Endothelial cell (in vitro differentiated cells): ENCODE measurements at regions not wholly inside any gene's neighbourhood (a gene's known extent, or its start where the extent isn't known, plus 50 kb on each side); places are given as distances from the start of the nearest gene placed in this dataset.

ENCODE experiments used
- DNase-seq: peaks from one replicate; pipeline ENCODE4 v3.0.0; 2021; ENCODE audit warnings: low spot score
- H3K27ac Mint-ChIP-seq: one replicate; pipeline ENCODE4 v1.8.0; 2021; ENCODE audit warnings: mixed read lengths, inconsistent platforms; ENCODE audit not compliant: unreplicated experiment
- H3K27me3 Mint-ChIP-seq: one replicate; pipeline ENCODE4 v1.8.0; 2021; ENCODE audit warnings: mild to moderate bottlenecking, moderate library complexity, mixed read lengths, inconsistent platforms; ENCODE audit not compliant: unreplicated experiment
- H3K36me3 Mint-ChIP-seq: one replicate; pipeline ENCODE4 v1.8.0; 2021; ENCODE audit warnings: mild to moderate bottlenecking, low read depth, mixed read lengths, inconsistent platforms; ENCODE audit not compliant: unreplicated experiment
- H3K4me1 Mint-ChIP-seq: one replicate; pipeline ENCODE4 v1.8.0; 2021; ENCODE audit warnings: mild to moderate bottlenecking, mixed read lengths, inconsistent platforms; ENCODE audit not compliant: unreplicated experiment
- H3K4me3 Mint-ChIP-seq: one replicate; pipeline ENCODE4 v1.8.0; 2021; ENCODE audit warnings: mild to moderate bottlenecking, mixed read lengths, inconsistent platforms; ENCODE audit not compliant: unreplicated experiment
- H3K9me3 Mint-ChIP-seq: one replicate; pipeline ENCODE4 v1.8.0; 2021; ENCODE audit warnings: mixed read lengths, inconsistent platforms; ENCODE audit not compliant: unreplicated experiment
- CTCF ChIP-seq: fragments of 200-600 bp; sonication (generic); IDR thresholded peaks from one replicate; pipeline ENCODE4 v1.5.0; 2021; ENCODE audit warnings: antibody characterized with exemption; ENCODE audit not compliant: unreplicated experiment

GRCh38 chr10:58937423-58937822 lies 239.0 kb upstream of the PHYHIPL start:
- no peaks in the 10 kb centered on the region for H3K4me1 Mint-ChIP-seq
- no peaks in the 10 kb centered on the region for H3K36me3 Mint-ChIP-seq
- DNase-seq = no peak
- no peaks in the 10 kb centered on the region for H3K9me3 Mint-ChIP-seq
- no peak overlapping the region for H3K27ac Mint-ChIP-seq
- H3K4me3 Mint-ChIP-seq = no peak overlapping the region
- no peaks in the 10 kb centered on the region for H3K27me3 Mint-ChIP-seq
- no peak for TF ChIP-seq CTCF

GRCh38 chr10:58942724-58943123 lies 233.7 kb upstream of the PHYHIPL start:
- Mint-ChIP-seq H3K4me3 (no peak overlapping the region), H3K27me3 (no peaks in the 10 kb centered on the region), H3K4me1 (no peaks in the 10 kb centered on the region), H3K27ac (no peak overlapping the region), H3K36me3 (no peaks in the 10 kb centered on the region), H3K9me3 (no peaks in the 10 kb centered on the region)
- no peak for DNase-seq
- no peak for TF ChIP-seq CTCF

- no peaks in the 10 kb centered on the region for H3K4me1 Mint-ChIP-seq
- no peaks in the 10 kb centered on the region for H3K36me3 Mint-ChIP-seq
- no peaks in the 10 kb centered on the region for H3K27me3 Mint-ChIP-seq
- no peak for TF ChIP-seq CTCF
- no peak overlapping the region for H3K27ac Mint-ChIP-seq
- H3K4me3 Mint-ChIP-seq = no peak overlapping the region
- no peaks in the 10 kb centered on the region for H3K9me3 Mint-ChIP-seq
- no peak for DNase-seq
Measured at GRCh38 chr10:58943256-58943890, 233.1 kb upstream of the PHYHIPL start.

GRCh38 chr10:58943960-58944359 lies 232.5 kb upstream of the PHYHIPL start:
- H3K27me3 Mint-ChIP-seq = no peaks in the 10 kb centered on the region
- no peak for TF ChIP-seq CTCF
- no peak overlapping the region for H3K4me3 Mint-ChIP-seq
- DNase-seq = no peak
- H3K4me1 Mint-ChIP-seq = no peaks in the 10 kb centered on the region
- H3K27ac Mint-ChIP-seq = no peak overlapping the region
- no peaks in the 10 kb centered on the region for H3K9me3 Mint-ChIP-seq
- no peaks in the 10 kb centered on the region for H3K36me3 Mint-ChIP-seq

- Mint-ChIP-seq H3K4me3 (no peak overlapping the region), H3K36me3 (no peaks in the 10 kb centered on the region), H3K4me1 (no peaks in the 10 kb centered on the region), H3K9me3 (no peaks in the 10 kb centered on the region), H3K27ac (no peak overlapping the region), H3K27me3 (no peaks in the 10 kb centered on the region)
- no peak for TF ChIP-seq CTCF
- no peak for DNase-seq
Measured at GRCh38 chr10:58948303-58948702, 228.1 kb upstream of the PHYHIPL start.
